NT2/D1 (cell line): ENCODE measurements at regions not wholly inside any gene's neighbourhood (a gene's known extent, or its start where the extent isn't known, plus 50 kb on each side); places are given as distances from the start of the nearest gene placed in this dataset.

Experiments used
- SUZ12 ChIP-seq: IDR thresholded peaks from 2 replicates; pipeline ENCODE4 v1.6.1; 2011; ENCODE audit not compliant: insufficient read length, insufficient read depth; ENCODE audit errors: extremely low read depth
- ZNF274 ChIP-seq: IDR thresholded peaks from 2 replicates; pipeline ENCODE4 v1.6.1; 2011; ENCODE audit warnings: mild to moderate bottlenecking, low read depth, low read length

DNA sequence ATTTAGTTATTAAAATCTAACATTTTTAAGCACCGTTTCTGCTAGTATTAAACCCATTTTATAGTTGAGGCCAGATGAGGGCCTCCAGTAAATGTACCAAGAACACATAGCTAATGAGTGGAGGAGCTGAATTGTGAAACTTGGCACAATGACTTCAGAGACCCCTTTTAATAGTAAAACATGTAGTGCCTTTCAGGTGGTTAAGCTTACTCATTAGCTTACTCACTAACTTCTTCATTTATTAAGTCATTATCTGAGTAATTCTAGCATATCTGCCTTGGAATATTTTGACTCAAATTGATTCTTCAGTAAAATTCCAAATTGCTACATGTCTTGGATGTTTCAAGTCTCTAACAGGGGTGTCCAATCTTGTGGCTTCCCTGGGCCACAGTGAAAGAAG lies 735.2 kb downstream of the LIG4 start:
- TF ChIP-seq ZNF274 = no peak
- no peak for TF ChIP-seq SUZ12
